SKM-1 (cell line): ENCODE measurements at regions not wholly inside any gene's neighbourhood (a gene's known extent, or its start where the extent isn't known, plus 50 kb on each side); places are given as distances from the start of the nearest gene placed in this dataset.

Source experiments
- DNase-seq: peaks from one replicate; lab custom pipeline; 2025; ENCODE audit not compliant: unreplicated experiment; lab: John Stamatoyannopoulos, UW

DNA sequence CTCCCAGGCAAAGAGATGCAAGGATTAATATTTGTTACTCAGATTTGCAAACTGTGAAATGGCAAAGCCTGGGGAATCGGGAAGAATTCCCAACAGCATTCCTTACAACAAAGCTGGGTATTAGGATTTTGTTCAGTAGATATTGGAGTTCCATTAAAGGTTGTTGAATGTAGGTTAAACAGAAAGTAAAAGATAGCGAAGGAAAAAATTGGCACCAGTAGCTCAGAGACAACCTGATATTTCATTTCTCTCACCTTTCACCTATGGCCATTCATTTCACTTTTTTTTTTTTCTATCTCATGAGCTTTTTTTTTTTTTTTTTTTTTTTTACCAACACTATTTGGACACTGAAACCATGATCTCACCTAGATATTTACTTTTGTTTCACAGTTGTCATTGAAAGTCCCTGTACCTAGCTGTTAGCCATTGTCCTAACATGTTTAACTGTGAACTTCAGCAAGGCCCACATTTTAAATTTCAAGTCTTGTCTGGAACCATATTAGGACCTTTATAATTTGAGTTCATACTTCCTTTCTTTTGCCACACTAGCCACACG lies 552.5 kb downstream of the HAO1 start:
- no peak for DNase-seq

DNA sequence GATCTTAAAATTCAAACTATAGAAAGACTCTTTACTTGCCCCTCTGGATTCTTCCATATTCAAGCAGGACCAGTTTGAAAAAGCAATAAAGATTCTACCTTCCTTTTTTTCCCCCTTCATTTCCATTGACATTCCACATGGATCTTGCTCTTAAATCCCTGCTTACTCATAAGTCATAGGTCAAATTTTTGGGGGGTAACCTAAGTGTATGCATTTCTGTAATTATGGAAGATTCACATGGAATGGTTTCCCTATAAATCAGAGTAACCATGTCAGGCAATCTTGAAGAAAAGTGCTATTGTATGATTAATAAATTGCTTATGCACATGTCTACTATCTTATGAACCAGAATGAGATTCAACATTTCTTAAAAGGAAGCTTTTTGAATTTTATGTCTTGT lies 551.0 kb downstream of the HAO1 start:
- DNase-seq, result no peak

DNA sequence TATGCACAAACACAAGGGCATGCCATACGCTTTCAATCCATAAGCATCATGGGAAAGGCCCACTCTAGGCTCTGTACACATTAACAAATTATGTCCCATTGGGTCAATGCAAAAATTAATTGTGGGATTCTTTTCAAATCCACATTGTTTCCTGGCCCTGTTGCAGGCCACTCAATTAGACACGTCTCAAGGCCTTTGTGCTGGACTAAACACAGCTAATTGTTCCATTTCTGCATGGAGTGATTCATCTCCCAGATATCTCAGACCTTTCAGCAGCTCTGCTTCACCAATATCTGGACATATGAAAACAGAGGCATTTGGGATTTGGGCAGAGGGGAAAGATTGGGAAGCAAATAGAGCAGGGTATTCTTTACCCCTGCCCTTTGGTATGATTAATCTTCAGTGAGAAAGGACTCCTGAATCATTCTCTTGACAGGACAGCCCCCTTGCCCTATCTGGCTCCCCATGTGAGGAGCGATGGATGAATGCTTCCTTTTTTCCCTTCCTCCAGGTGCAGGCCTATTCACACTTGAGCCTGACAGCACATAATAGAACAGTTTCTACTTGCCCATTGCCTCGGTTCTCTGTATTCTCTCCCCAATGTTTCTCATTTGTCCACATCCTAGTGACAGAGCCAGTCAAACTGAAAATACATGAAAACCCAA lies 547.6 kb downstream of the HAO1 start:
- no peak for DNase-seq

DNA sequence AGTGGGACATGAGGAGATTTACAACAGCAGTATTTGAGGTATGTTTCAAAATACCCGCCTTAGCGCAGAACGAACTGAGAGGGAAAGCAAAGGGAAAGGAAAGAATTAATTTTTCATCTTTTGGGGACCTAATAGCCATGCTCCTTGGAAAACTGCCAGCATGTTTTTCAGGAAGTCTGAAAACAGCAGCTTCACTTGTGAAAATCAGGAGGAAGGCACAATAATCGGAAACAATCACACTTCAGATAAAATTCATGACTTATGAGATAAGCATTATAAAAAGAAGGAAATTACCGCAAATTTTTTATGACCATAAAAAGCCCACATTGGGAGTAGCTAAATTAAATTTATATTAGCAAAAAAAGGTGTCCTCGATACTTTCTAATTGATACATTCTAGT lies 541.1 kb downstream of the HAO1 start:
- DNase-seq, result no peak

DNA sequence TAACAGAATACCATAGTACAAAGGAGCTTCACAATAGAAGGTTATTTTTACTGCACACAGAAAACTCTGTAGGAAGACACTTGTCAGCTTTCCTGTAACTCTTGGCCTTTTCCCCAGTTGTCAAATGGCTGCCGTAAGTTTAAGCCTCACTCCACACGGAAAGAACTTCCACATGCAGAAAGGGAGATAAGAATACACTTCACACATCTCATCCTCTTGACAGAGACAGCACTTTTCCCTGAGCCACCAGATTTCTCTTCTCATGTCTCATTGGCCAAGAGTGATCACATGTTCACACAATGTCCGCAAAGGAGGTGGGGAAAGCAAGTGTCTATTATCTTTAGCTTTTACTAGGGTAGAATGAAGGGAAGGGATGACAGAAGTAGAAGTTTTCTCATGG lies 540.7 kb downstream of the HAO1 start:
- no peak for DNase-seq

DNA sequence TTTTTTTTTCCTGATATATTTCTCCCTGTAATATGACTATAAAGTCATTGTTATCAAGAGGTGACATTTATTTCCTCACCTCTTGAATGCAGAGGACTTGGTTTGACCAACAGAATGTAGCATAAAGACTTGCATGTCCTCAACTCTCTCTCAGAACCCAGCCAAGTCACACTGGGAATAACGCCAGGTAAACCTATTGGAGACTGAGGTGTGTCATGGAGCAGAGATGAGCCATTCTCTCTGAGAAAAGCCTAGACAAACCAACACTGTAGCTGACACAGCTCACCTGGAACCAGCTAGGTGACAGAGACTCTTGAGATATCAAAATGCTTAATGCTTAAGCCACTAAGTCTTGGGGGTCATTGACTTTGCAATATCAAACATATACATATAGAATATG lies 533.6 kb downstream of the HAO1 start:
- no peak for DNase-seq

DNA sequence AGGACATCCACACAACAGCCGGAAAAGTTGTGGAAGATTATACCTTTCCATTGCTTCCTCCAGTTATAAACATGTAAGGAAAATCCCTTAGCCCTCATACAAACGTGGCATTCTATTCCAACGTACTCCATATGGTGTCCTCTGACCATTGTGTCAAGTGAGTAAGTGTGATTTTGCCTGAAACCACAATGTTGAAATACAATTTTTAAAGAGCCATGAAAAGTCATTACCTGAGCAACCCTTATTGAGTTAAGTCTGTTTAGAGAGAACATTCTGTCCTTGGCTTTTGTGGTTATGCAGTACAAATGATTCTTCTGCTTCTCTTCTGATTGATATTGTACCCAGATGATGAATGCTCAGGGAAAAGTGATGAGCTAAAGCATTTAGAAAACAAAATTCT lies 530.1 kb downstream of the HAO1 start:
- no peak for DNase-seq

DNA sequence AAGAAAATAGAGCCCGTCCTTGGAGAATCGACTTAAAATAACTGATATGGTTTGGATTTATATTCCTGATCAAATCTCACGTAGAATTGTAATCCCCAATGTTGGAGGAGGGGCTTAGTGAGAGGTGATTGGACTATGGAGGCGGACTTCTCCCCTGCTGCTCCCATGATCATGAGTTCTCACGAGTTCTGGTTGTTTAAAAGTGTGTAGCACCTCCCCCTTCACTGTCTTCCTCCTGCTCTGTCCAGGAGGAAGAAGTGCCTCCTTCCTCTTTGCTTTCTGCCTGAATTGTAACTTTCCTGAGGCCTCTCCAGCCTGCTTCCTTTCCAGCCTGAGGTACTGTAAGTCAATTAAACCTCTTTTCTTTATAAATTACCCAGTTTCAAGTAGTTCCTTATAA lies 529.2 kb downstream of the HAO1 start:
- DNase-seq, result no peak

DNA sequence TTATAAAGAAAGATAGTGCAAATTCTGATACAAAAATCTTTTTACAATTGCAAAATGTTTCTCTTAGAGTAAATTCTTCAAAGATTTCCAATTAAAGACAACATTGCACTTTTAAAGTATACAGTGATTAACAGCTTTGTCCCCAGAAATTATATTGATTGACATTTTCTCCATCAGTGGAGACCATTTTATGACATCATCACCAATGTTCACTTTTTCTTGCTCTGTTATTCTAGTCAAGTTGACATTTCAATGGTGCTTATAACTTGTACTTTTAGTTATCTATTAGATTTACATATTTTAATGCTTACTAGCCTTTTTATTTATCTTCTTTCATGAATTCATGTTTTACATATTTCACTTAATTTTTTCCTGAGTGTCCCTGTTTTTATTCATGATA lies 524.8 kb downstream of the HAO1 start:
- no peak for DNase-seq

DNA sequence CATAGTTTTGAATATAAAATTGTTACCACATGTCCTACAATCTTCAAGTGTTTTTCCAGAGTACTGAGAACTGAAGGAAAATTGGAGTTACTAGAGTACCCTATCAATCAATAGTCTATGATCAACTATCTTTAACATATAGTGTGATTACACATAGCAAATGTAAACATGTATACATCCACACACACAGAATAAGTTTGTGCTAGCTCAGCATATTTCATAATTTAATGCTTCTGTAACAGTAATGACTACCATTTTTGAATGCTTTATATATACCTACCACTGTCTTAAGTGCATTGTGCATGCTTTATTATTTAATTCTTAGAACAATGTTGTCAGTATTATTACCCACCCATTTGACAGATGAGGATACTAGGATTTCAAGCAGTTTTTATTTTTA lies 523.9 kb downstream of the HAO1 start:
- DNase-seq, result no peak

DNA sequence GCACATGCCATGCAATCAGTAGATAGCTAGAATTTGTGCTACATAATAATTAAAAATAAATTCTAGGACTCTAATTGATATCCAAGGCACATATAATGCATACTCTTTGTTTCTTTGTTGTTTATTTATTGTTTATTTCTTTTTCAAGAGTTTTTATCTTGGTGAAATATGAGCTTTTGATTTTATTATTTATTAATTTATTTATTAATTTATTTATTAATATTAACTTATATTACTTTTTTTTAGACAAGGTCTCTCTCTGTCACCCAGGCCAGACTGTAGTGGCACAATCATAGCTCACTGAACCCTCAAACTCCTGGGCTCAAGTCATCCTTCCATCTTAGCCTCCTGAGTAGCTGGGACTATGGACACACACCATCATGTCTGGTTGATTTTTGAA lies 519.9 kb downstream of the HAO1 start:
- DNase-seq, result no peak

DNA sequence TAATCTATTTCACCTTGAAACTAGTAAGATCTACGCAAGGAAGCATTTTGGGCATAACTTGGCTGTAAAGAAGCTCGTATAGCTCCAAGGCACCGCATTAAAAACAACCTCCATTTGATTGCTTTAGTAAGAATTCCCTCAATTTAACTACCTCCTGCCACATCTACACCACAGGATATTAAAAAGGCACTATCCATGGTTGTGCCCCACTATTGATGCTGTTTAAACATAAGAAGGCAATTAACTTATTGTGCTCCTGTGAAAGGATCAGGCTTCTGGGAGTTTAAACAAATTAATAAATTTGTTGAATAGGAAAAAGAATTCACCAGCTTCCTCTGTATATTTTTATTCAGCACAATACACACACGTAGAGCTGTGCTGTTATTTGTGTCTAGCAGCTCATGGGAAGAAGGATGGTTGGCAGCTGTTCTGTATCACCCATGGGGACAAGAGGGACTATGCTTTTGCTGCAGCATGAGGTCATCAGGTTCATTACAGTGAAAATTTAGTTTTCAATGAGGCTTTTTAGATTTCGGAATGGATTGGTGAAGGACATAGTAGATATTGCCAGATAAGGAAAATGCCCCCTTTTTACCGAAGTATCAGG lies 513.3 kb downstream of the HAO1 start:
- DNase-seq, result no peak

DNA sequence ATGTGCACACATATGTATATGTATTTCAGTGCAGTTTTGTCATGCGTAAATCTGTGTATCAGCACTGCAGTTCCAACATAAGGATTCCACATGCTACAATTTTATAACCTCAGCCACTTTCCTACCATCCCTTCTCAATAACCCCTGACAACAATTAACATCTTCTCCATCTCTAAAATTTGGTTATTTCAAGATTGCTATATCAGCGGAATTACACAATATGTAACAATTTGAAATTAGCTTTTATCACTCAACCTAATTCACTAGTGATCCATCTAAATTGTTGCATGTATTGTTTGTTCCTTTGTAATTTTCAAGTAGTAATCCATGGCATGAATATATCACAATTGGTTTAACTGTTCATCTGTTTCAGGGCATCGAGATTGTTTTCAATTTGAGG lies 511.3 kb downstream of the HAO1 start:
- DNase-seq, result no peak

DNA sequence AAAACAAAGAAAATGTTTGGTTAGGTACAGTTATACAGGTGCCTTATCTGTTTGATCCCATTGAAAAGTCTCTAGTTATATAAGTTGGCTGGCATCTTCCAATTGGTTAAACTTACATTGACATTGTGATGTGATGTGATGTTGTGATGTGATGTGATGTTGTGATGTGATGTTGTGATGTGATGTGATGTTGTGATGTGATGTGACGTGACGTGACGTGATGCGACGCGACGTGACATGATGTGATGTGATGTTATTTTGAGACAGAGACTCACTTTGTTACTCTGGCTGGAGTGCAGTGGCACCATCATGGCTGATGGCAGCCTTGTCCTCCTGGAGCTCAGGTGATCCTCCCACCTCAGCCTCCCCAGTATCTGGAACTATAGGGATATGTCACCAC lies 507.6 kb downstream of the HAO1 start:
- DNase-seq, result no peak

DNA sequence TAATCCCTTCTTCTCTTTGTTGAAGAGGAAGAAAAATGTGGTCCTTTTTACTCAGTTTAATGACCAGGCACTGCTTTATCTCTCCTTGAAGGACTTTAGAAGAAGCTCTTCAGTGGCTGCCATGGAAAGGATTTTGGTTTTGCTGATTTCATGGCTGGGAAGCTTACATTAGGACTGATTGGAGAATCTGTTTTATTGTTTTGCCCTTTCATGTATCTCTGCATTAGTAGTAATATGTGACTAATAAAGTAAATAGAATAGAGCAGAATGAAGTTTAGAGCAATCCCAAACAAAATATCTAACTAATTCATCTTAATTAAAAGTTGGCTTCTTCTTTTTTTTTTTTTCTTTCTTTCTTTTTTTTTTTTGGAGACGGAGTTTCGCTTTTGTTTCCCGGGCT lies 502.9 kb downstream of the HAO1 start:
- no peak for DNase-seq

DNA sequence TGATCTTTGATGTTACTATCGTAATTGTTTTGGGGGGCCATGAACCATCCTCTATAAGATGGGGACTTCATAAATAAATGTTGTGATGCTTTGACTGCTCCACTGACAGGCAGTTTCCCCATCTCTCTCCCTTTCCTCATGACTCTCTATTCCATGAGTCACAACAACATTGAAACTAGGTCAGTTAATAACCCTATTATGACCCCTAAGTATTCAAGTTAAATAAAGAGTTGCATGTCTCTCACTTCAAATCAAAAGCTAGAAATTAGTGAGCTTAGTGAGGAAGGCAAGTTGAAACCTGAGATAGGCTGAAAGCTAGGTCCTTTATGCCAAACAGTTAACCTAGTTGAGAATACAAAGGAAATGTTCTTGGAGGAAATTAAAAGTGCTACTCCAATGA lies 491.0 kb downstream of the HAO1 start:
- DNase-seq, result no peak

DNA sequence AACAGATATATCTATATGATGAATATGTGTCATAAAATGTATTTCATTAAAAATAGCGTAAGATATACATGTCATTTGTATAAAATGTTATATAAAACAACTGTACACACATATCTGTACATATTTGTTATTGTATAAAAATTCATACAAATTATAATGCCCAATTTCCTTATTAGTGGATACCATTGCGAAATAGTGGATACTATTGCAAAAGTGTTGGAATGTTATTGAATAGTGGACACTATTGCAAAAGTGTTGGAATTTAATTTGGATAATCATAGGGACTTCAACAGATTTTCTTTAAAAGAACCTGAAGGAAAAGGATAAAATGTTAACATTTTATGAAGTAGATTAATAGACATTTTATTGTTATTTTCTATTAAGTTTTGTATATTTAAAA lies 487.4 kb downstream of the HAO1 start:
- DNase-seq, result no peak

DNA sequence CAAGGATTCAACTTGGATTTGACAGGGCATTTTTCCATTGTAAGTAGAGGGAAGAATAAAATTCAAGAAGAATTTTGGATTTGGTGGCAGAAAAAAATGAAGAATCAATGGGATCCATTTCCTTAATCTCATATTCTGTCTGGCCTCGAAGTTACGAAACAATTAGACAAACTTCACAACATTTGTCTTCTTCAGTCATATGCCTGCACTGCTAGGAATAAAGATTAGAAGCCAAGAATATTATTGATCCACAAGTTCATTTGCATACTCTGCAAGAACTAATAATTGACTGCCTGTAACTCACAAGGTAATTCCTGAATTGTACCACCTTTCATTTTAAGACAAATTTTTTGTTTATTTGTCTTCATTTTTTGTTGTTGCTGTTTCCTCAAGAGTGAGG lies 486.2 kb downstream of the HAO1 start:
- no peak for DNase-seq

DNA sequence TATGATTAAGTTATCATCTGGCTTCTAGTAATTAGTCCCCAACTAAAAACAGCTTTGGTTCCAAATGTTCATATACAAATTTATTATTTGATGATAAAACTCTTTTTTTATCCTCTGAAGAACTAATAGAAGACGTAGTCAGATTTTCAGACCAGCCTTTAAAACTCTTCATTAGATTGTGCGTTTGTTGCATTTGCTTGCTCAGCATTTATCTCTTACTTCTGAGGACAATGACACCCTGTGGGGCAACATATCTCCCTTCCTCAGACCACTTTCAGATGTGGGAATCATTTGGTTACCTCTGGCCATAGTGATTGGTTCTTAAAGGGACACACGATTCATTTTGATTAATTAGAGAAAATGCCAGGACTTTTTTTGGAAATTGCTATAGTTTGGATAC lies 481.8 kb downstream of the HAO1 start:
- no peak for DNase-seq

DNA sequence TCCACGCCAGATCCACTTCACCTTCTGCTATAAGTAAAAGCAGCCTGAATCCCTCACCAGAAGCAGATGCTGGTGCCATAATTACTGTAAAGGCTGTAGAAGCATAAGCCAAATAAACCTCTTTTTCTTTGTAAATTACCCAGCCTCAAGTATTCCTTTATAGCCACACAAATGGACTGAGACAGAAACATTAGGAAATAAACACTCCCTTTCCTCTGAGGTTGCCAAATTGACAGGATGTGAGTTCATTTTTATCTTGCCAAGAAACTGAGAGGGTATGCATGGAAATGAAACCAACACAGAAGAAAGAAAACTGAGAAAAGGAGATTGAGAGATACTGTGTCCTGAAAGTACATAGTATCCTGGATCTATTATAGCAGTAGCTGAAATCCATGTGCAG lies 481.2 kb downstream of the HAO1 start:
- DNase-seq, result no peak

DNA sequence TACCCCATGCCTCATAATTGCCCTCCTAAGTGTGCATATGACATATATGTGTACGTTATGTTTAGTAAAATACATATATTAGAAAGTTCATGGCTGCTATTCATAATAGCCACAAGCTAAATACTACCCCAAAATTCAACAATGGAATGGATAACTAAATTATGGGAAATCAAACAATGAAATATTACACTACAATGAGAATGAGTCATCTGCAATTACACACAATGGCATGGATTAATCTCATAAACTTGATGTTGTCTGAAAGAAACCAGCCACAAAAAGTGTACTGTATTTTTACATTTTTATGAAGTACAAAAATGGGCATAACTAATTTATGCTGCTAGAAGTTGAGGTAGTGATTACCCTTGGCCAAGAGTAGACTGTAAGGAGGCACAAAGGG lies 477.0 kb downstream of the HAO1 start:
- DNase-seq, result no peak

DNA sequence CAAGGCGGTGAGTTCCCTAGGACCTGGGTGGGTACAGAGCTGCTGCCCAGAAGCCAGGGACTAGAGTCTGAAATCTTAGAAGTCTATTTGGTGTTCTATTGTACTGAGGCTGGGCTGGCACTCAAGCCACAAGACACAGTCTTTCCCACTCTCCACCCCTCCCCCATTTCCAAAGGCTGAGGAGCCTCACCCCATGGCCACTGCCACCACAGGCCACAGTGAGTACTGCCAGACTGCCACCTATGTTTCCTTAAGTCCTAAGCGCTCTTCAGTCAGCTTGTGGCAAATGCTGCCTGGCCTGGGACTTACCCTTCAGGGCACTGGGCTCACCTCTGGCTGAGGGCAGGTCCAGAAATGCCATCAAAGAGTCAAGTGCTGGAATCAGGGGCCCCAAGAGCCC lies 469.3 kb downstream of the HAO1 start:
- DNase-seq, result no peak

DNA sequence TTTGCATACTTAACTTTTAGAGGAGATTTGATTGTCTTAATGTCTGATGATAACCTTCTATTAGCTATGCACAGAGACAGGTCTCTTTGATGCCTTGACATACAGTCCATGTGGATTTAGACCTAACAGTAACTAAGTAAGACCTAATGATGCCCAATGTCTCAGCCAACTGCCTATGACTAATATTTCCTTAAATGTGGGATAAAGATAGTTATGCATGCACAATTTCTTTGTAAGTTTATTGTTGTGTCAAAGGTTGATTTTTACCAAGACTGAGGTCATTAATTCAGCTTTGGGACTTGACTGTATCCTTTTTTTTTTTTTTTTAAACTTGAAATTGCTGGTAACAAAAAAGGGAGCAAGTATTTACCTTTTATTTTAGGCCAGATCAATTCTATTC lies 450.0 kb downstream of the HAO1 start:
- DNase-seq, result no peak
